K562 (cell line): ENCODE measurements at regions not wholly inside any gene's neighbourhood (a gene's known extent, or its start where the extent isn't known, plus 50 kb on each side); places are given as distances from the start of the nearest gene placed in this dataset.

Experiments used
- JUND ChIP-seq, 2 experiments: IDR thresholded peaks; 2 replicates in 1 of 2; 3 replicates in 1 of 2; pipeline ENCODE4 v1.6.1; 2011; ENCODE audit warnings: borderline replicate concordance in 2 of 2, low read depth in 2 of 2, low read length in 2 of 2, improper control_type of control experiment in 1 of 2, missing biosample characterization in 1 of 2, missing genetic modification characterization in 1 of 2, missing genetic modification reagents in 1 of 2
- TF ChIP-seq, protein P1 (sequence below): fragments of 200-600 bp; sonication (generic); IDR thresholded peaks from one replicate; pipeline ENCODE4 v1.6.1; 2012; ENCODE audit warnings: mild to moderate bottlenecking, low read depth, low read length, inconsistent platforms

DNA sequence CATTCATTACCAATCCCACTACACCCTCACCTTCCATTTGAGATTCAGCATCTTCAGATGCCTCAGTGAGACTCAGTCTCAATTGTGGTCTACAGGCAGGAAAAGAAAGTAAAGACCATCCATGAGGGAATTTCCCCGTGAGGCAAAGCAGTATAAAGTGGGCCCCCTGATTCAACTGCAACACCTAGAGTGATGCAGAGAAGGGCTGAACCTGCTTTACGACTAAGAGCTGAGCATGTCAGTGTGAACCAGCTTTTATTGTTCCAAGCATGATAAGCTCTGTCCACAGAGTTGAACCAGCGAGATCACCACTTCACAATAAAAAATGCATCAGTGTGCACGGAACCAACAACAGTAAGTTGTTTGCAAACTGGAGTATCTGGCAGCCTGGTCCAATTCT lies 357.6 kb upstream of the ATP5MC3 start (continued):
- TF ChIP-seq, protein P1, sequence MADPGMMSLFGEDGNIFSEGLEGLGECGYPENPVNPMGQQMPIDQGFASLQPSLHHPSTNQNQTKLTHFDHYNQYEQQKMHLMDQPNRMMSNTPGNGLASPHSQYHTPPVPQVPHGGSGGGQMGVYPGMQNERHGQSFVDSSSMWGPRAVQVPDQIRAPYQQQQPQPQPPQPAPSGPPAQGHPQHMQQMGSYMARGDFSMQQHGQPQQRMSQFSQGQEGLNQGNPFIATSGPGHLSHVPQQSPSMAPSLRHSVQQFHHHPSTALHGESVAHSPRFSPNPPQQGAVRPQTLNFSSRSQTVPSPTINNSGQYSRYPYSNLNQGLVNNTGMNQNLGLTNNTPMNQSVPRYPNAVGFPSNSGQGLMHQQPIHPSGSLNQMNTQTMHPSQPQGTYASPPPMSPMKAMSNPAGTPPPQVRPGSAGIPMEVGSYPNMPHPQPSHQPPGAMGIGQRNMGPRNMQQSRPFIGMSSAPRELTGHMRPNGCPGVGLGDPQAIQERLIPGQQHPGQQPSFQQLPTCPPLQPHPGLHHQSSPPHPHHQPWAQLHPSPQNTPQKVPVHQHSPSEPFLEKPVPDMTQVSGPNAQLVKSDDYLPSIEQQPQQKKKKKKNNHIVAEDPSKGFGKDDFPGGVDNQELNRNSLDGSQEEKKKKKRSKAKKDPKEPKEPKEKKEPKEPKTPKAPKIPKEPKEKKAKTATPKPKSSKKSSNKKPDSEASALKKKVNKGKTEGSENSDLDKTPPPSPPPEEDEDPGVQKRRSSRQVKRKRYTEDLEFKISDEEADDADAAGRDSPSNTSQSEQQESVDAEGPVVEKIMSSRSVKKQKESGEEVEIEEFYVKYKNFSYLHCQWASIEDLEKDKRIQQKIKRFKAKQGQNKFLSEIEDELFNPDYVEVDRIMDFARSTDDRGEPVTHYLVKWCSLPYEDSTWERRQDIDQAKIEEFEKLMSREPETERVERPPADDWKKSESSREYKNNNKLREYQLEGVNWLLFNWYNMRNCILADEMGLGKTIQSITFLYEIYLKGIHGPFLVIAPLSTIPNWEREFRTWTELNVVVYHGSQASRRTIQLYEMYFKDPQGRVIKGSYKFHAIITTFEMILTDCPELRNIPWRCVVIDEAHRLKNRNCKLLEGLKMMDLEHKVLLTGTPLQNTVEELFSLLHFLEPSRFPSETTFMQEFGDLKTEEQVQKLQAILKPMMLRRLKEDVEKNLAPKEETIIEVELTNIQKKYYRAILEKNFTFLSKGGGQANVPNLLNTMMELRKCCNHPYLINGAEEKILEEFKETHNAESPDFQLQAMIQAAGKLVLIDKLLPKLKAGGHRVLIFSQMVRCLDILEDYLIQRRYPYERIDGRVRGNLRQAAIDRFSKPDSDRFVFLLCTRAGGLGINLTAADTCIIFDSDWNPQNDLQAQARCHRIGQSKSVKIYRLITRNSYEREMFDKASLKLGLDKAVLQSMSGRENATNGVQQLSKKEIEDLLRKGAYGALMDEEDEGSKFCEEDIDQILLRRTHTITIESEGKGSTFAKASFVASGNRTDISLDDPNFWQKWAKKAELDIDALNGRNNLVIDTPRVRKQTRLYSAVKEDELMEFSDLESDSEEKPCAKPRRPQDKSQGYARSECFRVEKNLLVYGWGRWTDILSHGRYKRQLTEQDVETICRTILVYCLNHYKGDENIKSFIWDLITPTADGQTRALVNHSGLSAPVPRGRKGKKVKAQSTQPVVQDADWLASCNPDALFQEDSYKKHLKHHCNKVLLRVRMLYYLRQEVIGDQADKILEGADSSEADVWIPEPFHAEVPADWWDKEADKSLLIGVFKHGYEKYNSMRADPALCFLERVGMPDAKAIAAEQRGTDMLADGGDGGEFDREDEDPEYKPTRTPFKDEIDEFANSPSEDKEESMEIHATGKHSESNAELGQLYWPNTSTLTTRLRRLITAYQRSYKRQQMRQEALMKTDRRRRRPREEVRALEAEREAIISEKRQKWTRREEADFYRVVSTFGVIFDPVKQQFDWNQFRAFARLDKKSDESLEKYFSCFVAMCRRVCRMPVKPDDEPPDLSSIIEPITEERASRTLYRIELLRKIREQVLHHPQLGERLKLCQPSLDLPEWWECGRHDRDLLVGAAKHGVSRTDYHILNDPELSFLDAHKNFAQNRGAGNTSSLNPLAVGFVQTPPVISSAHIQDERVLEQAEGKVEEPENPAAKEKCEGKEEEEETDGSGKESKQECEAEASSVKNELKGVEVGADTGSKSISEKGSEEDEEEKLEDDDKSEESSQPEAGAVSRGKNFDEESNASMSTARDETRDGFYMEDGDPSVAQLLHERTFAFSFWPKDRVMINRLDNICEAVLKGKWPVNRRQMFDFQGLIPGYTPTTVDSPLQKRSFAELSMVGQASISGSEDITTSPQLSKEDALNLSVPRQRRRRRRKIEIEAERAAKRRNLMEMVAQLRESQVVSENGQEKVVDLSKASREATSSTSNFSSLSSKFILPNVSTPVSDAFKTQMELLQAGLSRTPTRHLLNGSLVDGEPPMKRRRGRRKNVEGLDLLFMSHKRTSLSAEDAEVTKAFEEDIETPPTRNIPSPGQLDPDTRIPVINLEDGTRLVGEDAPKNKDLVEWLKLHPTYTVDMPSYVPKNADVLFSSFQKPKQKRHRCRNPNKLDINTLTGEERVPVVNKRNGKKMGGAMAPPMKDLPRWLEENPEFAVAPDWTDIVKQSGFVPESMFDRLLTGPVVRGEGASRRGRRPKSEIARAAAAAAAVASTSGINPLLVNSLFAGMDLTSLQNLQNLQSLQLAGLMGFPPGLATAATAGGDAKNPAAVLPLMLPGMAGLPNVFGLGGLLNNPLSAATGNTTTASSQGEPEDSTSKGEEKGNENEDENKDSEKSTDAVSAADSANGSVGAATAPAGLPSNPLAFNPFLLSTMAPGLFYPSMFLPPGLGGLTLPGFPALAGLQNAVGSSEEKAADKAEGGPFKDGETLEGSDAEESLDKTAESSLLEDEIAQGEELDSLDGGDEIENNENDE, result no peak
- TF ChIP-seq JUND (IDR thresholded peaks at IDR 0.05; ENCODE audit: borderline replicate concordance, low read depth, low read length), result no peak
- no peak for TF ChIP-seq JUND (tag; IDR thresholded peaks at IDR 0.05; ENCODE audit: borderline replicate concordance, low read depth, low read length)
